ENCODE measurements at regions not wholly inside any gene's neighbourhood (a gene's known extent, or its start where the extent isn't known, plus 50 kb on each side); places are given as distances from the start of the nearest gene placed in this dataset.
"Not testable (repeated sequence)": the region's sequence is repeated elsewhere in the genome, so short reads cannot be mapped to it uniquely, and the experiment has no call there.

DNA sequence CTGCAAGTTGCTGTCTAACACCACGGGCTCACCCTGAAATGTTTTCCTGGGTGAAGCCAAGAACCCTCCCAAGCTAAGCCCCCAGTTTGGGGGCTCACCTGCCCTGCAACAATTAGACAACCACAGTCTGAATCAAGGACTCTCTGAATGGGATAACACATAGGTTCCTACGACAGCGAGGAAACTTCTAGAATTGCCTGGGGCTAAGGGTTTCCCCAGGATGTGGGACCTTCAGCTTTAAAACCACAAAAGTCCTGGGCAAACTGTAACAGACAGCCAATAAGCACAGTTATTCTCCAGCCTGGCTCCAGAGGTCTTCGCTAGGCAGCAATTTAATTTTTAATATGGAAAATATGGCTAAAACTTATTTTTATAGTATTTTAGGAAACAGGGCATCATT lies 162.6 kb downstream of the PRKX start:
- DNase-seq = no peak

DNA sequence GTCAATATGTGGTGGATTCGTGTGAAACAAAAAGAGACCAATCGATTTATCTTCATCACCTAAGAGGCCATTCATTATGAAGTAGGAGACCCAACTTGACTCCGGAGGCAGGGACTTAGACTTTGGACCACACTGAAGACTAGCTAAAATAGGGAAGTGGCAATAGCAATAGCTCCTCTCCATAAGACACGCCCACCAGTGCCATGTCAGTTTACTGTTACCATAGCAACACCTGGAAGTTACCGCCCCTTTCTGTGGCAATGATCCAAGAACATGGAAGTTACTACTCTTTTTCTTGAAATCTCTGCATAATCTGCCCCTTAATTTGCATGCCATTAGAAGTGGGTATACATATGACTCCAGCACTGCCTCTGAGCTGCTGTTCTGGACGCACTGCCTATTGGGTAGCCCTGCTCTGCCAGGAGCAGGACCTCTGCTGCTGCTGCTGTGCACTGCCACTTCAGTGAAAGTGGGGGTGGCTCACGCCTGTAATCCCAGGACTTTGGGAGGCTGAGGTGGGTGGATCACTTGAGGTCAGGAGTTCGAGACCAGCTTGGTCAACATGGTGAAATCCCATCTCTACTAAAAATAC lies 163.2 kb downstream of the PRKX start:
- DNase-seq = peak in 1 of 2 experiments; percentile 4

DNA sequence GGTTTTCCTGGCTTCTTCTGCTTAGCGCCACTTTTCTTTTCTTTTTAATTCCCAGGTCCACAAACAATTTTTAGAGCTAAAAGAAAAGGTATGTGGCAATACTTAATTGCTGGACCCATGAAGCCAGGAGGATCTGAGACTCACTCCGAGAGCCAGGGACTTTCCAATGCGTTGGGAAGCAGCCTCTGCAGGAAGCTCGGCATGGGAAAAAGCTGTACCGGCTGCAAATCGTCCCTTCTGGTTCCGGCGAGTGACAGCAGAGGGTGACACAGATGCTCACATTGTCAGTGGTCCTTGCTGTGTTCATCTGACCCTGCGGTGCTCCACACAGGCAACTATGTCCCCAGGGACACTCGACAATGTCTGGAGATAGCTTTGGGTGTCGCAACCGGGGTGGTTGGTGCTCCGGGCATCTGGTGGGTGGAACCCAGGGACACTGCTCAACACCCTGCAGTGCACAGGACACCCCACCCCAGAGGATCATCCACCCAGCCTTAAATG lies 164.0 kb downstream of the PRKX start:
- peak; percentile 11 to 32 for DNase-seq

DNA sequence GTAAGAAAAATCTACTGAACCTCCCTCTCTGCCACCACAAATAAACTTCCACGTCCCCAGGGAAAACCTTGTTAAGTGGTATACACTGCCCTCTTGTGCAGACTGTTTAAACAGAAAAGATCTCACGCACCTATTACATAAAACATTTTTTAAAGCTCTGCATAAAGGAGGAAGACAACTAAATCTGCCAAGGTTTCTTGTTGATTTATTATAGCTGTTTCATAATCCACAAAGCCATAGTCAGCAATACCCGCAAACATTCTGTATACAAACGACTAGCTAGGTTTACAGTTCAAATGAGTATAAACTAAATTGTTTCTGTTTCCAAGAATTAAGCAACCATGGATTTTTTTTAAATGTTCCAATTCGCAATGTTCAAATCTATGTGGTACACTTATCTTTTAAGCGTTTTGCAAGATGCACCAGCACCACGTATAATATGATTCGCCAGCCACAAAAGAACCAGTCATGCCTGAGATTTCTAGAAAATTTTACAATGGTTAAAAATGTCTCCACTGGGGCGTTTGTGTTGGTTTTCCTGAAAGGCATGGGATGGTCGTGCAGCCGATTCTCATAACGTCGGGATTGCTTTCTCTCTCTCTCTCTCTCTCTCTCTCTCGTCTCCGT lies 164.6 kb downstream of the PRKX start:
- no peak for DNase-seq

DNA sequence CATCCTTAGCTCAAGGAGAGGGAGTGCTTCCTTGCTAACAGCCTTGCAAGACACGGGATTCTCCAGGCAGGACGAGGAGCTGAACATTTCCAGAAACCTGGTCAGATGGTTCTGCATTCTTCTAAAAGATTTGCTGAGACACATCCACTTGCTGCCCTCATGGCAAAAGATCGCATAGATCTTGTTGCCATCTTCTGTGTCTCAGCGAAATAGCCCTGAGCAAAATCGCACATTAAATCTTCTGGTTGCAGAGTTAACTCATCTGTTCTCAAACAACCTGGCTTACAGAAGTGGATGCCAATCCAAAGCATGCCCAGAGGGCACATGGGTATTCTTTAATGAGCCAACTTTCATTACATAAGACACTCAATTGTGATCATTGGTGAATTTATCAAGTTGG lies 167.5 kb downstream of the PRKX start:
- DNase-seq = no peak

DNA sequence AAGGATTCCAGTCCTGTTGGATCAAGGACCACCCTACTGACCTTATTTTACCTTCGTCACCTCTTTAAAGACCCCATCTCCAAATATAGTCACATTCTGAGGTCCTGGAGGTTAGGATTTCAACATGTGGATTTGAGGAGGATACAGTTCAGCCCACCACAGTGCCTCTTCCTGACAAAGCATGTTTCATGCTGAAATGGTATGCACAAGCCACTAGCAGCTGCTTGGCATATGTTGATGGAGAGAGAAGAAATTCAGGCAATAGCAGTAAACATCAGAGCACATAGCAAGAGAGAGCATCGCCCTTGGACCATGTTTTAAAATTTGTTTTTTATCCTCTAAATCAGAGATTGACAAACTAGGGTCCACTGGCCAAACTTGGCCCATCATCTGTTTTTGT lies 172.1 kb downstream of the PRKX start:
- DNase-seq = no peak

DNA sequence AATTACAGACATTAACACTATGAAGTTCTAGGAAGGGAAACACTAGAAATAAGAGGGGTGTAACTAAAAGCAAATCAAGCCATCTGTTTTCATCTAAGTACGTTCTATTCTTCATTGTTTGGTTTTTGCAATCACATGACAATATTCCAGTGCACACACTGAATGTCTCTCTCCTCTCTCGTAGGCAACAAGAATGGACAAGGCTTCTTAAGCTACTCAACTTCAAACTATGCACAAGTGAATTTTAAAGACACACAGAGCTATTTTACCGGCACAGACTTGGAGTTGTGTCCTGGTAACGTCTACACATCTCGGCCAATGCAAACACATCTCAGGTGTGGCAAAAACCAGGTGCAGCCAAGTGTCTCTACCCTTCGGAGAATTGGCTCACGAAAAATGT lies 173.3 kb downstream of the PRKX start:
- DNase-seq = no peak

DNA sequence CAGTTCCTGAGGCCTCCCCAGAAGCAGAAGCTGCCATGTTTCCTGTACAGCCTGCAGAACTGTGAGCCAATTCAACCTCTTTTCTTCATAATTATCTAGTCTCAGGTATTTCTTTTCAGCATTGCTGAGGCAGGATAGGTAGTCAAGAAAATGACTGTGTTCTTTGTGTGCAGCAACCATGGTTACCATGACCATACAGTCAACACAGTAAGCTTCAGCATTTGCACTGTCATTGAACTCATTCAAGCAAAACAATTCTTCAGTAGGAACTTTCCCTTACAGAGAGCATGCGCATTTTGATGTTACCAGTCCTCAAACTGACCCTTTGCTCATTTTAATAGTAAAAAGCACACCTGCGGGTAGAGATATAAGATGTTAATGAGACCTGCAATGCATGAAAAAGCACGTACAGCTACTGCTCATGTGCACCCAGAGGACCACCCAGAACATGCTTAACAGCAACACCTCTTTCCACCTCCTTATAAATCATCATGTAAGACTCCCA lies 180.8 kb downstream of the PRKX start:
- no peak for DNase-seq

DNA sequence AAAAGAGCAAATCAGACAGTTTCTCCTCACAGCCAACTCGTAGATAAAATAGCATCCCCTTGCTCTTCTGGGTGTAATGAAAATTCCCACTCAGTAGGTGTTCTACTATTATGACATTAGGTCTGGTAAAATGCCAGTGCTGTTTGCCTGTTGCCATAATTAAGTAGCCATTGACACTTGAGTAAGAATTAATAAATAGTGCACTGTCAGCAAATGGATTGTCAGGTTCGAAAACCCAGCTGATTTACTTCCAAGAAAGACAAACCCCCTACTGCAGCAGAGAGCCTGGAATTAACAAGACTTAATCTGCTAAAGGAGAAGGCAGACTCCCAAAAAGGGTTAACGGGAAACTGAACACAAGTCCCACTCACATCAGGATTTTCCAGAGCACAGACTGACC lies 182.0 kb downstream of the PRKX start:
- DNase-seq = not testable (repeated sequence)

DNA sequence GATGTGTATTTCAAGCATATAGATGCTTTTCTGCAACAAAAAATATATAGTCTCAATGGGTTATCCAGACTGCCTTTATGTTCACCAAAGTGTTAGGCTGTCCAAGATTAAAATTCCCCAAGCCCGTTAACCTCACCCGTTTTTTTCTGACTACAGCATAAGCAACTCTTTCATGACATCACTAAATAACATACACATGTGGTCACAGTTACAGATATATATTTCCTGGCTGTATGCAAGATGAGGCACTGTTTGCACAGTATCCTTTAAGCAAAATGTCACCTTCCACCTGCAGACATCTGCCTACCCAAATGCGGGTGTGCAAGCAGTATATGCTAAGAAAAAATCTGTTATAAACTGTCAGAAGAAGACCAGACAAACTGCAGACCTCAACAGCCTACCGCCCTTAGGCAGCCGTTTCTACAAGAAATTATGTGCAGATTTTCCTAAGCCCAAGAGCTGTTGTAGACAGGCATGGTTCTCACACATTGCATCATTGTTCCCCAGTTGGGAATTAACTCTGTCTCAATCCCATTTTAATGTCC lies 183.1 kb upstream of the MXRA5 start:
- no peak for DNase-seq

DNA sequence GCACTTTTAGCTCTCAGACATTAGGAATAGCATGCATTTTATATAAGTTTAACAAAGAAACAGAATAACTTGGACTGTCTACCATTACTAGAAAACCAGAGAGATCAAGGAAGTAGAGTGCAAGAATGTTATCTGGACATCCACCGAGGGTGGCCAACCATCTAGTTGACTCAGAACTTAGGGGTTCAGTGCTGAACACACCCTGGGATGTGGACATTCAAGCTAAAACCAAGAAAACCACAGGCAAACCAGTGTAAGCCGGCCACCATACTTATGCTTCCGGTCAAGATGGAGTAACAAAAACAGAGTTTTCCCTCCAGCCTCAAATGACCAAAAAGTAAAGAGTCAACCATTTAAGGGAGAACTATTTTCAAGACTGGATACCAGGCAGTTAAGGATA lies 181.4 kb upstream of the MXRA5 start:
- DNase-seq = no peak

DNA sequence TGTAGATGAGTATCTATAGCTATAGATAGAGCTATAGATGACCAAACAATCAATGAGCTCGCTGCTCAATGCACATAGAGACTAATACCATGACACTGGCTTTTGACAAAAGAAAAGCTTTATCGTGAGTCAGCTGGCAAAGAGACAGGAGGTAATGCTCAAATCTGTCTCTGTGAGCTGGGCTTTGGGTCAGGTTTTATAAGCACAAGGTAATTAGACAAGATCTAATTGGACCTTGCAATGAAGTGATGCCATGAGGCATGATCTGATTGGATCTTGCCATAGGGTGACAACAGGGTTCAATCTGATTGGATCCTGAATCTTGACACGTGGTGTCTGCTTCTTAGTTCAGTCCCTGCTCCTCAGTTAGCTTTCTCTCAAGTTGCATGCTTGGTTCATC lies 180.7 kb upstream of the MXRA5 start:
- DNase-seq = no peak

DNA sequence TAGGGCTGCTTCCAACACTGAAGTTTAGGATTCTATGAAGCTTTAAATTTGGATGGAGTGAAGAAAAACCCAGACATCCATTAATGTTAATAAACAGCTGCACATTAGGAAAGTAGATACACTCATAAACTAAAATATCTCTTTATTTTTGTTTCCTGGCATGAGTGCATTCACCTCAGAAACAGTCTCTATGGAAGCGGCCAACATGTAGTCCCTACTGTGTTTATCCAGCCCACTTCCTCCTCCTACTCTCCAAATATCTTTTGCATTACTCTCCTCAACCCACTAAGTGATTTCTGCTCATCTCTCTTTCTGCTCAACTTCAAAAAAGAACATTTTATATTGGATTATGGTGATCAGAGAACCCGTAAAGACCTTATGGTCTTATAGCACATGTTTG lies 180.3 kb upstream of the MXRA5 start:
- no peak for DNase-seq

DNA sequence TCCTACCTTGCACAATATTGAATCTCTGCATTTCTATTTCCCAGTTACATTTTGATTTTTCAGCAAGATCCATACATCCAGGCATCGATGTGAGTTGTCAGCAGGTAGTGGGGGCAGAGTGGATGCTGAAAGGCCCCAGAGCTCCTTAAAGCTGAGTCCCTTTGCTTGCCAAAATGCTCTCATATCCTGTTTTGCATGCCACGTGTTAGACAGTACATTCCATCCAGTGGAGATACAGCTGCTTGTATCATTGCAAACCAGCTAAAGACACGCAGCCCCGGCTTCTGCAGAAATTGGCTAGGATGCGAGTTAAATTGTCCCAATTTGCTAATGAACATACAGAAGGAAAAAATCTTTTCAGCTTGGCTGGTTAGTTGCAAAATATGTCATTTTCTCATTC lies 179.6 kb upstream of the MXRA5 start:
- DNase-seq = no peak

DNA sequence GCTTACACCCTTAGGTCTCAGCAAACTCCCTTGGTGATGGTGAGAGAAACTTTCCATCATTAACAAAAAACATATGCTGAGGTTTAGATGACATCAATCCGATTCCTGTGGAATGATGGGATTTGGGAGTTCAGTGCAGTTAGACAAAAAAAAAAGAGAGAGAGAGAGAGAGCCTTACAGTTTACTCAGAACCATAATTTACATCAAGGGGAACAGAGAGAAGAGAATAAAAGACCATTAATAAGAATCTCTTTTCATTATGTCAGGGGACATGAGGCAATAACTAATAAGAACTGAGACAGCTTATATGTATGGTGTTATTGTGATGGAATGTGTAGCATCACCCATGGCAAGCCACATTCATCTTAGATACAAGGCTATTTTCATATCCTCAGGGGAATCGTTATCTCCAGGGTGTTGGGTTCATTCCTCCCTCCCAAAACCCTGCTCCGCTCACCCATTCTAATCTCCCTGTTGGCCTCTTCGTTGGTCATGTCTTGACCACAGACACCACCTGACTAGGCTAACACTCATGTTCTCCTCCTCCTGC lies 175.7 kb upstream of the MXRA5 start:
- no peak for DNase-seq

DNA sequence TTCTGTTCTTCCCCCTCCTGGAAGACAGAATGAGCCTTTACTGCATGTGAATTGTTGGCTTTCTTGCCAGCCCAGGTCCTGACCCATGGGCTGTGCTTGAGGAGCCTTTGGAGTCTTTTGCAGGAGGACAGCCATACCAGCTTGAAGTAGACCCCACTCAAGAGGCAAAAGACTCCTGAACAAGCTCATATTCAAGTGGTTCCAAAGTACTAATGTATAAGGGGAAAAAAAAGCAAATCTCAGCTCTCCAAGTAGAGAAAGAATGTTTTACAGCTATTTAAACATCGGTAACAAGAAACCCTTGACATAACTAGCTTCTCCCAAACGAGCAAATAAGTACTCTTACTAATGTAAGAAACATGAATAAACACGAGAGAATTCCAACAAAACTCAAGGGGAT lies 174.9 kb upstream of the MXRA5 start:
- no peak for DNase-seq

DNA sequence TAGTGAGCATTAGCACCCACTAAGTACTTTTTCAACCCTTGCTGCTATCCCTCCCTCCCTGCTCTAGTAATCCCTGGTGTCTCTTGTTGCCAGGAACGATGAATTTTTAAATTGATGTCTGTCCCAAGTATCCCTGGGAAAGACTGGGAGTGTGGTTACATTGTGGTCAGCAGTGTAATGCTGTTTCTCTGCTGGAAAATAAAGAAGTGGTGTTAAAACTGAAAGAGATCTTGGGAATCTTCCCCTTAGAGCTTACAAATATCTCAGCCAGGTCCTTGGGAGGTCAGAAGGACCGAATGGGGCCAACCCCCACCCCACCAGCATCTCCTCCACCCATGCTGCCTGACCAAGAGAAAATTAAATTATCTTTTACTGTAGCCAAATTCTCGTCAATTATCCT lies 174.5 kb upstream of the MXRA5 start:
- DNase-seq = no peak

DNA sequence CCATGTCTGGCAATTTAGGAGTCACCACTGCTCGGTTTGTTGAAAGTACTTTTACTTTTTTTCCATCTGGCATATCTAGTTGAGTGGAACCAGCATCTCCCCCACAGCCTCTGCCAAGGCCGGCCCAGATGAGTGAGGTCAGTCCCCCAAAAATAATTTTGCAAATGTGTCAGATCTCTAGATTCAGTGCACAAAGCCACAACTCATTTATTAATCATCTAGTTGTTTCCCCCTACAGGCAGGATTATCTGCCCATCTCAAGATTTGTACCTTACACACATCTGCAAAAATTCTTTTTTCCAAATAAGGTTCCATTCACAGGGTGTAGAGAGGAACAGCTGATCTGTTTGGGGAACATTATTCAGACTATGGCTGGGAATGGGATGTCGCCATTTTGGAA lies 174.0 kb upstream of the MXRA5 start:
- DNase-seq = no peak

DNA sequence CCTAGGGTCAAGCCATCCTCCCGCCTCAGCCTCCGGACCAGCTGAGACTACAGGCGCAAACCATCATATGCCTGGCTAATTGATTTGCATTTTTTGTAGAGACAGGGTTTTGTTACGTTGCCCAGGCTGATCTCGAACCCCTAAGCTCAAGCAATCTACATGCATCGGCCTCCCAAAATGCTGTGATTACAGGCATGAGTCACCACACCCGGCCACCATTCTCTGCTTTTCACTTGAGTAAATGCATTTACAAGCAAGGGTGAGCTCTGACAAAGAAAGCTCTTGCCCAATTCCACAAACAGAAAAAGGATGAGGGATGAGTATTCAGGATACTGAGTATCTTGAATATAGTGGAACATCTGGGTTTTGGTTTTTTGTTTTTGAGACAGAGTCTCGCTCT lies 172.9 kb upstream of the MXRA5 start:
- DNase-seq = not testable (repeated sequence)

DNA sequence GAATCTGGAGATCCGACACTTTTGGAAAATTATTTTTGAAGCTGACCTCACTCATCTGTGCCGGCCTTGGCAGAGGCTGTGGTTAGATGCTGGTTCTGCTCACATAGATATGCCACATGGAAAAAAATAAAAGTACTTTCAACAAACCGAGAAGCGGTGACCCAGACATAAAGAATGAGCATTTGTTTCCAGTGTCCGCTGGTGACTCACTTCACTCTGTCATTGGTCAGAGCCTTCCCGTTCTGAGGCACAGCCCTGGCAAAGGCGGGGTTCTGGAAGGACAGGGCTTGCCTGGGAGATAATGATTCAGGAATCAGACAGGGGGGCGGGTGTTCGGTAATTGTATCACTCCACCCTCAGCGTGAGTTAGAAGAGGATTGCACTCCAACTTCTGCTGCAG lies 172.4 kb upstream of the MXRA5 start:
- DNase-seq = no peak

DNA sequence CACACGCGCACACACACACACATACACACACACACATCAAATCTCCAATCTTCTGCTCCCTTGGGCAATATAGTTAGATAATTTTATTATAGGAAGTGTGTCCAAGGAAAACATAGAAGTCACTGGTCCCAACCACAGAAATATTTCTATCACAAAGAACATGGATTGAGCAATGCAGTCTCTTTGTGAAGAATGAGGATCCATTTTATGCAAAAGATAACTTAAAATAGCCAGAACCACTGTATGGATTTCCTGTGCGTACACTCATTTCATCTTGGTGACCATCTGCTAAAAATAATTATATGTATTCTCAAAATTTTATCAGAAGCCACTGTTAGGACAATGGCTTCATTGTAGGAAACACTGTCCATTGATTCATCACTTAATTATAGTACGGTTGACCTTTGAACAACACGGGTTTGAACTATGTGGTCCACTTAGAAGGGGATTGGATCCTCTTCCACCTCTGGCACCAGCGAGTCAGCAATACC lies 169.6 kb upstream of the MXRA5 start:
- no peak for DNase-seq

DNA sequence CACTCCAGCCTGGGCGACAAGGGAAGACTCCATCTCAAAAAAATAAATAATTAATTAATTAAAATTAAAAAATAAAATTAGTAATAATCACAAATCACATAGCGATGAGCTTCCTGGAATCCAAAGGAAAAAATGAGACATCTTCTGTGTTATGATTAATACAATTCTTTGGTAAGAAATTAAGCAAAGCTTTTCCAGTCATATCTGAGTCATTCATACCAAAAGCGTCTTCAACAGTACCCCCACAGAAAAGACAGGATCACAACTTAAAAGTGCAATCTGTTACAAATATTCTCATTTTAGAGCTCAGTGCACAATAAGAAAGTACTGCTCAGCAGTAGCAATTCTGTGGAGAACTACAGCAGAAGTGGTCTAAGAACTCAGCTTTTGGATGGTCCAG lies 168.5 kb upstream of the MXRA5 start:
- no peak for DNase-seq

DNA sequence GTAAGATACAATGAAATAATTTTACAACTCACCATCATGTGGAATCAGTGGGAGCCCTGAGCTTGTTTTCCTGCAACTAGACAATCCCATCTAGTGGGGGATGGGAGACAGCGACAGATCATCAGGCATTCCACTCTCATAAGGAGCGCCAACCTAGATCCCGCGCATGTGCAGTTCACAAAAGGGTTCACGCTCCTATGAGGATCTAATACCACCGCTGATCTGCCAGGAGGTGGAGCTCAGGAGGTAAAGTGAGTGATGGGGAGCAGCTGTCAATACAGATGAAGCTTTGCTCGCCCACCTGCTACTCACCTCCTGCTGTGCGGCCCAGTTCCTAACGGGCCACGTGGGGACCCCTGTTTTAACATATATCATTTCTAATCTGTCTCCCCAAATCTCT lies 165.7 kb upstream of the MXRA5 start:
- DNase-seq = peak in 1 of 2 experiments; percentile 20

DNA sequence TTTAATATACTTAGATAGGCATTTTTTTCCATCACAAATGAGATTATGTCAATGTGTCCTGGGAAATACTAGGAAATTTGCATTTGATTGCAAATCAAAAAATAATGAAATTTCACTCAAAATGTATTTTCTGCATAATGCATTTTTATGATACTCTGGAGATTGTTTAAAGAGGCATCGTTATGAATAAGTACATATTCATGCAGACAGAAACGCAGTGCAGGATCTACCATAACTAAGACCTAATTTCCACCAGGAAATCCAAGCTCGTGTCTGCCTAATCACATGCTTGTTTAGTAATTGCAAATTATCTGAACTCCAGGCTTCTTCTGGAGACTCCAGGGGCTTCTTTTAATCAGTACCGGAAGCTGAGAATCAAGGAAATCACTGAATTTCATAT lies 163.5 kb upstream of the MXRA5 start:
- DNase-seq = no peak
